Ovary (tissue), 3 donors: ENCODE measurements at regions not wholly inside any gene's neighbourhood (a gene's known extent, or its start where the extent isn't known, plus 50 kb on each side); places are given as distances from the start of the nearest gene placed in this dataset.

Experiments used
- EP300 ChIP-seq: sonication (generic); formaldehyde crosslinking; IDR thresholded peaks from one replicate; pipeline ENCODE4 v1.6.1; 2017; ENCODE audit warnings: antibody characterized with exemption
- POLR2A ChIP-seq: fragments of 450-650 bp; IDR thresholded peaks from one replicate; pipeline ENCODE4 v1.6.1; 2017; ENCODE audit warnings: antibody characterized with exemption, mild to moderate bottlenecking, moderate library complexity
- TF ChIP-seq, protein P1 (sequence below), 3 donors: fragments of 450-650 bp in 2 of 3; fragments of 200-600 bp in 1 of 3; IDR thresholded peaks; one replicate each; pipeline versions ENCODE4 v1.5.1 to v1.8.0; 2016 to 2022; ENCODE audit warnings: antibody characterized with exemption in 3 of 3, mild to moderate bottlenecking in 1 of 3
- donor health status: DM: no; HTN: no; CAD: no.

DNA sequence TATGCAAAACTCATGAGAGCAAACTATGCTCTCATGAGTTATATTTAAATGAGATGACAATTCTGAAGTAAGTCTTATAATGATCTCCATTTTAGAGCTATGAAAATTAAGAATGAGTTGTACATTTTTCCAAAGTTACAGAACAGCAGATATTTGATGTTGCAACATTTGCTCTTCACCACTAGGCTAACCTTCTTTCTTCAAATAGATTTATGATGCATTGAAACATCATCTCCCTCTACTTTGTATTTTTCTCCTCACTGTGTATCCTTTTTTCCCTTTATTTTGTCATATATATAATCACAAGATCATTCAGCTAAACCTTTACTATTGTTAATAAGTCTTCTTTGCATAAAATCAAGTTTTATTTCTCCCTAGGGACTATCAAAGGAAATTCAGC, 497.7 kb upstream of the TYRP1 start:
- TF ChIP-seq POLR2A (no peak), EP300 (no peak)
- TF ChIP-seq, protein P1, sequence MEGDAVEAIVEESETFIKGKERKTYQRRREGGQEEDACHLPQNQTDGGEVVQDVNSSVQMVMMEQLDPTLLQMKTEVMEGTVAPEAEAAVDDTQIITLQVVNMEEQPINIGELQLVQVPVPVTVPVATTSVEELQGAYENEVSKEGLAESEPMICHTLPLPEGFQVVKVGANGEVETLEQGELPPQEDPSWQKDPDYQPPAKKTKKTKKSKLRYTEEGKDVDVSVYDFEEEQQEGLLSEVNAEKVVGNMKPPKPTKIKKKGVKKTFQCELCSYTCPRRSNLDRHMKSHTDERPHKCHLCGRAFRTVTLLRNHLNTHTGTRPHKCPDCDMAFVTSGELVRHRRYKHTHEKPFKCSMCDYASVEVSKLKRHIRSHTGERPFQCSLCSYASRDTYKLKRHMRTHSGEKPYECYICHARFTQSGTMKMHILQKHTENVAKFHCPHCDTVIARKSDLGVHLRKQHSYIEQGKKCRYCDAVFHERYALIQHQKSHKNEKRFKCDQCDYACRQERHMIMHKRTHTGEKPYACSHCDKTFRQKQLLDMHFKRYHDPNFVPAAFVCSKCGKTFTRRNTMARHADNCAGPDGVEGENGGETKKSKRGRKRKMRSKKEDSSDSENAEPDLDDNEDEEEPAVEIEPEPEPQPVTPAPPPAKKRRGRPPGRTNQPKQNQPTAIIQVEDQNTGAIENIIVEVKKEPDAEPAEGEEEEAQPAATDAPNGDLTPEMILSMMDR (IDR thresholded peaks at IDR 0.05) = no peak
